IMR-90 (cell line): ENCODE measurements at regions not wholly inside any gene's neighbourhood (a gene's known extent, or its start where the extent isn't known, plus 50 kb on each side); places are given as distances from the start of the nearest gene placed in this dataset.

Experiments
- ATAC-seq: fragments of 200-7000 bp; cut with Tn5 transposase; 2 replicates; pipeline ENCODE4 v1.9.1; 2020; ENCODE audit warnings: low read depth, mild to moderate bottlenecking, moderate library complexity
- BruUV-seq: library from RNA; stranded (reverse); fragments of 400-500 nt; replicated peaks from 2 replicates; lab custom pipeline; 2021; lab: Mats Ljungman, UMichigan
- CTCF ChIA-PET: fragments of 300-600 bp; formaldehyde crosslinking; extraction: SDS; loops from one replicate; lab custom pipeline; 2021; ENCODE audit warnings: antibody characterized with exemption; lab: Yijun Ruan, JAX
- POLR2A ChIA-PET: fragments of 300-600 bp; sonication (Branson Sonifier 250); formaldehyde crosslinking; loops from one replicate; lab custom pipeline; 2022; ENCODE audit warnings: antibody characterized with exemption; ENCODE audit not compliant: unreplicated experiment; lab: Charles Lee
- DNase-seq: peaks from one replicate; pipeline ENCODE4 v3.0.0; 2013
- H2AFZ ChIP-seq: replicated peaks from 2 replicates; pipeline ENCODE3; 2013; ENCODE audit warnings: low read length, mild to moderate bottlenecking; ENCODE audit not compliant: poor library complexity
- H2AK5ac ChIP-seq: 2 replicates; pipeline ENCODE4 v1.6.1; 2013; ENCODE audit warnings: low read depth, low read length, inconsistent platforms
- H2AK9ac ChIP-seq: replicated peaks from 2 replicates; pipeline ENCODE3; 2013; ENCODE audit warnings: mild to moderate bottlenecking, low read depth, low read length, moderate library complexity; ENCODE audit not compliant: poor library complexity
- H2BK120ac ChIP-seq: 2 replicates; pipeline ENCODE4 v1.6.1; 2013; ENCODE audit warnings: low read depth, low read length, inconsistent platforms
- H2BK15ac ChIP-seq: 3 replicates; pipeline ENCODE4 v1.6.1; 2013; ENCODE audit warnings: low read depth, low read length, inconsistent platforms
- H2BK20ac ChIP-seq: 2 replicates; pipeline ENCODE4 v1.6.1; 2013; ENCODE audit warnings: low read depth, mild to moderate bottlenecking, inconsistent platforms, low read length, moderate library complexity
- H2BK5ac ChIP-seq: 2 replicates; pipeline ENCODE4 v1.6.1; 2013; ENCODE audit warnings: mild to moderate bottlenecking, low read depth, low read length, inconsistent platforms; ENCODE audit not compliant: poor library complexity, severe bottlenecking
- H3K14ac ChIP-seq: replicated peaks from 2 replicates; pipeline ENCODE4 v1.6.1; 2013; ENCODE audit warnings: low read depth, low read length, inconsistent platforms
- H3K18ac ChIP-seq: 2 replicates; pipeline ENCODE4 v1.6.1; 2013; ENCODE audit warnings: low read depth, low read length, control low read depth
- H3K23ac ChIP-seq: 2 replicates; pipeline ENCODE4 v1.6.1; 2013; ENCODE audit warnings: low read depth, low read length, inconsistent platforms
- H3K27ac ChIP-seq: 2 replicates; pipeline ENCODE4 v1.5.1; 2013; ENCODE audit warnings: mild to moderate bottlenecking, control low read depth, low read length; ENCODE audit not compliant: insufficient read depth
- H3K27me3 ChIP-seq: 2 replicates; pipeline ENCODE4 v1.6.1; 2013; ENCODE audit warnings: low read length; ENCODE audit not compliant: control insufficient read depth, insufficient read depth
- H3K36me3 ChIP-seq: 2 replicates; pipeline ENCODE4 v1.6.1; 2013; ENCODE audit warnings: low read length, mixed read lengths; ENCODE audit not compliant: control insufficient read depth, insufficient read depth
- H3K4ac ChIP-seq: 2 replicates; pipeline ENCODE4 v1.6.1; 2013; ENCODE audit warnings: low read depth, low read length, inconsistent platforms
- H3K4me1 ChIP-seq: 2 replicates; pipeline ENCODE4 v1.6.1; 2013; ENCODE audit warnings: low read length, mixed read lengths; ENCODE audit not compliant: control insufficient read depth, insufficient read depth
- H3K4me2 ChIP-seq: 2 replicates; pipeline ENCODE4 v1.6.1; 2013; ENCODE audit warnings: low read depth, mild to moderate bottlenecking, control low read depth, low read length, moderate library complexity
- H3K4me3 ChIP-seq: 2 replicates; pipeline ENCODE4 v1.5.1; 2013; ENCODE audit warnings: low read depth, mild to moderate bottlenecking, control low read depth, low read length, moderate library complexity; ENCODE audit not compliant: insufficient read depth
- H3K56ac ChIP-seq: 2 replicates; pipeline ENCODE4 v1.6.1; 2013; ENCODE audit warnings: low read length, inconsistent platforms; ENCODE audit not compliant: insufficient read depth; ENCODE audit errors: extremely low read depth
- H3K79me1 ChIP-seq, 2 experiments: 2 replicates each; pipeline ENCODE4 v1.6.1; 2013; ENCODE audit warnings: low read length in 2 of 2, inconsistent platforms in 1 of 2, low read depth in 1 of 2
- H3K9ac ChIP-seq: 2 replicates; pipeline ENCODE4 v1.6.1; 2013; ENCODE audit warnings: low read depth, low read length, control low read depth
- H3K9me1 ChIP-seq: 2 replicates; pipeline ENCODE4 v1.6.1; 2013; ENCODE audit warnings: low read length, inconsistent platforms; ENCODE audit not compliant: insufficient read depth
- H3K9me3 ChIP-seq: 2 replicates; pipeline ENCODE4 v1.6.1; 2013; ENCODE audit warnings: low read length; ENCODE audit not compliant: control insufficient read depth, insufficient read depth
- H4K20me1 ChIP-seq: 2 replicates; pipeline ENCODE4 v1.6.1; 2013; ENCODE audit warnings: low read length, inconsistent platforms; ENCODE audit not compliant: insufficient read depth
- H4K5ac ChIP-seq: 2 replicates; pipeline ENCODE4 v1.6.1; 2013; ENCODE audit warnings: mild to moderate bottlenecking, low read depth, low read length, control low read depth
- H4K8ac ChIP-seq, 2 experiments: 2 replicates each; pipeline ENCODE4 v1.6.1; 2013; ENCODE audit warnings: low read depth in 2 of 2, low read length in 2 of 2, control low read depth in 1 of 2, inconsistent platforms in 1 of 2
- H4K91ac ChIP-seq: 2 replicates; pipeline ENCODE4 v1.6.1; 2013; ENCODE audit warnings: low read depth, low read length, inconsistent platforms; ENCODE audit not compliant: insufficient read depth
- ELK1 ChIP-seq: fragments of 150-350 bp; IDR thresholded peaks from 2 replicates; pipeline ENCODE4 v1.6.1; 2016; ENCODE audit warnings: low read depth, mild to moderate bottlenecking, low read length, moderate library complexity, borderline replicate concordance
- WGBS, 2 experiments: methylation state at CpG; one replicate each; pipeline versions ENCODE4 v1.1.5 to v1.1.7; 2013; ENCODE audit warnings: missing lambda C conversion rate in 2 of 2; ENCODE audit not compliant: insufficient read length in 1 of 2; ENCODE audit errors: extremely low coverage in 2 of 2; 5-methylcytosine and 5-hydroxymethylcytosine counted together
- dilution Hi-C: fragments of 300-500 bp; cut with HindIII; formaldehyde crosslinking; loops from one replicate; pipeline ENCODE4 v1.14.3; 2018; ENCODE audit warnings: low sequenced_read_pairs; ENCODE audit not compliant: unreplicated experiment
- in situ Hi-C: fragments of 300-500 bp; cut with MboI; formaldehyde crosslinking; loops from 3 replicates; pipeline ENCODE4 v1.14.3; 2019; ENCODE audit warnings: low sequenced_read_pairs, inconsistent platforms, mixed read lengths
- intact Hi-C: fragments of 100-400 bp; cut with micrococcal nuclease; formaldehyde crosslinking; loops from 2 replicates; pipeline ENCODE4 v1.10.0; 2022

GRCh38 chr6:159640322-159640721, 52.7 kb downstream of the SOD2 start:
- dilution Hi-C loops (no loop called here), intact Hi-C loops (no loop called here), in situ Hi-C loops (no loop called here)
- H3K23ac ChIP-seq: no peak overlapping the region
- no peaks in the 10 kb centered on the region for H3K79me1 ChIP-seq
- ChIA-PET CTCF (interaction anchor here (0.7 kb wide), 1 partner anchor 25 kb away, joined by 3 read pairs; no protein-coding TSS in a partner anchor), POLR2A (no interaction called here)
- no peaks in the 10 kb centered on the region for H4K20me1 ChIP-seq
- H2BK120ac ChIP-seq: no peak overlapping the region
- no peaks in the 10 kb centered on the region for H3K9me3 ChIP-seq
- H2AK9ac ChIP-seq: no peak overlapping the region
- no peak overlapping the region for H2AFZ ChIP-seq
- no peak overlapping the region for H2AK5ac ChIP-seq
- H2BK5ac ChIP-seq: no peak overlapping the region
- no peak overlapping the region for H3K4me3 ChIP-seq
- BruUV-seq: no TSS peak
- WGBS, 2 experiments: no CpG with 5 or more reads among the region's 2 CpGs
- no peak overlapping the region for H3K14ac ChIP-seq
- TF ChIP-seq ELK1: no peak
- peaks cover 2% of the 10 kb centered on the region; the same call in 1 of the 2 replicates for H3K4me1 ChIP-seq
- H4K8ac ChIP-seq: no peak overlapping the region
- no peaks in the 10 kb centered on the region for H3K36me3 ChIP-seq
- no peak overlapping the region for H3K18ac ChIP-seq
- no peak overlapping the region for H2BK20ac ChIP-seq
- no peak overlapping the region for H3K56ac ChIP-seq
- ATAC-seq: no peak
- H3K4me2 ChIP-seq: no peak overlapping the region
- H3K9me1 ChIP-seq: no peaks in the 10 kb centered on the region
- no peak overlapping the region for H4K91ac ChIP-seq
- DNase-seq: no peak
- H3K27ac ChIP-seq: no peak overlapping the region
- H2BK15ac ChIP-seq: no peak overlapping the region
- no peak overlapping the region for H3K4ac ChIP-seq
- H3K9ac ChIP-seq: no peak overlapping the region
- H3K27me3 ChIP-seq: no peaks in the 10 kb centered on the region
- H4K5ac ChIP-seq: no peak overlapping the region
